Posterior vena cava (tissue), 2 donors: ENCODE measurements at regions not wholly inside any gene's neighbourhood (a gene's known extent, or its start where the extent isn't known, plus 50 kb on each side); places are given as distances from the start of the nearest gene placed in this dataset.

Source experiments
- DNase-seq: peaks from one replicate; pipeline ENCODE4 v3.0.0-alpha.2; 2020; ENCODE audit warnings: low spot score
- intact Hi-C, 2 donors: fragments of 100-400 bp; cut with DNase I; formaldehyde crosslinking; loops; one replicate each; pipeline versions ENCODE4 v1.14.1 to v1.14.2; 2022 to 2023
- donor health status: DM: yes; HTN: yes; CAD: no.
- donor health status: DM: yes; HTN: yes; CAD: no.

GRCh38 chr10:100612601-100613595, 77.2 kb downstream of the HIF1AN start:
- no peak for DNase-seq
- intact Hi-C loops: no loop called here

DNA sequence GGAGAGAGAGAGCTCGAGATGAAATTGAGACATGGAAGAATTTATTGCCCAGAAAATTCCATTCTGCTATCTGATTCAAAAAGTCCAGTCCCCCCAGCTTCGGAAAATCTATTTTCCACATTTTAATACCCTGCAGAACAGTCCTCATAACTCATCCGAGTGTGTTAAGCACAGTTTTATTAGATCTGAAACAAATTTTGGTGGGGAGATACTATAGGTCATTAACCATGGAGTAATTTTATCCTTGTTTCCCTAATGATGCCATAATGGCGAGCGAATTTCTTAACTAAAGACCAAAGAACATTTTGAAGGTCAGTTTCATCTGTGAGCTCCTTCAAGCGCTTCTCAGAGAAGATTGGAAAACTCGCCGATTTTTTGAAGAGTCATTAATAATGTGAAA, 78.1 kb downstream of the HIF1AN start:
- intact Hi-C loops: no loop called here
- DNase-seq: no peak

GRCh38 chr10:100614429-100615095, 78.8 kb downstream of the HIF1AN start:
- intact Hi-C loops: no loop called here
- DNase-seq: no peak

- intact Hi-C loops: no loop called here
- no peak for DNase-seq
Observed at GRCh38 chr10:100615241-100615640, 79.5 kb downstream of the HIF1AN start.

GRCh38 chr10:100615908-100616307, 80.2 kb downstream of the HIF1AN start:
- no peak for DNase-seq
- intact Hi-C loops: no loop called here

GRCh38 chr10:100618091-100618615, 82.4 kb downstream of the HIF1AN start:
- DNase-seq: no peak
- intact Hi-C loops: no loop called here

DNA sequence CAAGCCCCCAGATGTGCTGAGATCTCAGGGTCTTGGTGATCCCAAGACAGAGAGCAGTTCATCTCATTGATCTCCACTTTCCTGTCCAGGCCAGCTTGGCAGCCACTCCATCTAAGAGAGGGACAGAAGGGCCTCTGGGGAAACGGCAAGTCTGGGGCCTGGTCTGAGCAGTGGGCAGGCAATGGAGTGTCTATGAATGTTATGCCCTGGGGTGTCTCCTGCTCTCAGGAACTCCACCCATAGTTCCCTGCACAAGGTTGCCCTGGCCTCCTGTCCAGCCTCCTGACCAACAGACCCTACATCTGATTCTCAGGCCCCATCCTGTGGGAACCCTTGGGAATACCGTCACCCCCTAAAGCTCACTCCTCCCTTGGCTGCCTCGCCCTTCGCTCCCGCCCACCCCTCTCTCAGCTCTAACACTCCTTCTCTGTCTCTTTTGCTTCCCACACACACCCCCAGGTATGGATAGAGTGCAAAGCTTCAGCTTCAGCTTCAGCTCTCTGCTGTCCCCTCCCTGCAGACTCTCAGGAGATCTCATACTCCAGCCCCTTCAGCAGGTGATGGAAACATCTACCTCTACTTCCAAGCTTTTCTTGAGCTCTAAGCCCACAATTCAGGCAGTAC, 83.0 kb downstream of the HIF1AN start:
- intact Hi-C loops: no loop called here
- no peak for DNase-seq

DNA sequence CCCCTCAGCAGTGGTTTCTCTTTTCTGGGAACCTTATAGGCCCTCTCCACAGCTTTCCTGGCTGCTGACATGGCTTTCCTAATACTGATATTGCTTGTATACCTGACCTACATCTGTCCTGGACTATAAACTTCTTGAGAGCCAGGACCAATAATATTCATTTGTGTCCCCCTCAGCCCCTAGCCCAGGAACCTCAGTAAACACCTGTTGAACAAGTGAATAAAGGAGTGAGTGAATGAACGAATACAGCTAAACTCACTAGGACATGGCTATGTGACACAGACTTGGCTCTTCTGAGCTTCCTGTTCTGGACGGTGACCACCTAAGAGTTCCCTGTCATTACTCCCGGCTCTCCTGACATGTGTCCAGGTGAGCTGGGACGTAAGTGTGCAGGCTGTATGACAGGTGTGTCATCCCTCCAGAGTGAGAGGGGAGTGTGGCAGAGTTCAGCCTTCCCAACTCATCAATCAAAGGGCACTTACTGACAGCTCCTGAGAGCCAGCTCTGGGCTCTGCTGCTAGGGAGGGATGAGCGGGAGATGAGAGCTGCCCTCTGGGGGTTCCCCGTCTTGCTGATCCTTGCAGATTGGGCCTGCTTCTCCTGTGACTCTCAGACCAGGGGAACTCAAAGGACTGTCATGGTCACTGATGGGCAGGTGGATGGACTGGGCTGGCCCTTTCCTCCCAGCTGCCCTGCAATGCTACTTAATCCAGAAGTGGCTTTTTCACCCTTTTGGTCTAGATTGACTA, 84.5 kb downstream of the HIF1AN start:
- DNase-seq: peak; percentile 20

DNA sequence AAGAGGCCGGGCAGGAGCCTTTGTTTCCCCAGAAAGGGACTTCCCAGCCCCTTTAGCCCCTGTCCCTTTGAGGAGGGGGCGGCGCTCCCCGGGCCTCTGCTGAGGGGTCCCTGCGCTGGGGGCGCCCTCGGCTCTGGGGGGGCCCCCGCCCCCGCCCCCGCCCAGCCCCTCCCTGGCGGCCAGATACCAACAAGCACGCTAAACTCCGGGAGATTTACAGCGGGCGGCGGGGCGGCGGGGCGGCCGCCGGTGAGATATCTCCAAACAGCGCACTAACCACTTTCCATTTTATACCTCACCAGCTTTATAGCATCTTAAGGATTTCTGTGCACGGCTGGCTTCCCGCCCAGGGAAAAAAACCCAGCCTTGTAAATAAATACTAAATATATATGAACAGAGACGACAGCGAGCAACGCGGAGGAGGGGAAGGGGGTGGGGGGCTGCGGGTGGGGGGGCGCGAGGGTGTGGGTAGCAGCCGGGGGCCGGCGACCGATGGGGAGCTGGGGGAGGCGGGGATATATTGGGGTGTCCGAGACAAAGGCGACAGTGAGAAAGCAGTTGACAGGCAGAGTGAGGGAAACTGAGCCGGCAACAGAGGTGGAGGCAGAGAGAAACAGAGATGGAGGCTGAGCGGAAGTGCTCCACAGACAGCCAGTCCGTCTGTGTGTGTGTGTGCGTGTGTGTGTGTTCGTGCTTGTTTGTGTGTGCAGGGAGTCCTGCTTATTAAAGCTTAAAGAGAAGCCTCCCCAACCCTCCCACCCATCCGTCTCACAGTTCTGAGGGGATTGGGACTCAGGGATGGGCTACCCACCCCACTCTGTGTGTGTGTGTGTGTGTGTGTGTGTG, 85.8 kb downstream of the HIF1AN start:
- intact Hi-C loops: loop anchor here in 1 of 2 donors (5.0 kb wide), 1 partner anchor 236 kb away; no protein-coding TSS in a partner anchor
- peak; percentile 54 for DNase-seq

More for the DNA sequence above, 84.5 kb downstream of the HIF1AN start:
- intact Hi-C loops: loop anchor here in 1 of 2 donors (5.0 kb wide), 1 partner anchor 237 kb away; no protein-coding TSS in a partner anchor

GRCh38 chr10:100622946-100623345, 87.2 kb downstream of the HIF1AN start:
- intact Hi-C loops: loop anchor here in 1 of 2 donors (5.0 kb wide), 1 partner anchor 234 kb away; no protein-coding TSS in a partner anchor
- no peak for DNase-seq

- peak; percentile 29 for DNase-seq
- intact Hi-C loops: loop anchor here in 1 of 2 donors (5.0 kb wide), 1 partner anchor 234 kb away; no protein-coding TSS in a partner anchor
Observed at GRCh38 chr10:100623521-100624230, 87.9 kb downstream of the HIF1AN start.

GRCh38 chr10:100624298-100624697, 88.6 kb downstream of the HIF1AN start:
- DNase-seq: peak; percentile 47
- intact Hi-C loops: loop anchor here in 1 of 2 donors (5.0 kb wide), 1 partner anchor 233 kb away; no protein-coding TSS in a partner anchor

DNA sequence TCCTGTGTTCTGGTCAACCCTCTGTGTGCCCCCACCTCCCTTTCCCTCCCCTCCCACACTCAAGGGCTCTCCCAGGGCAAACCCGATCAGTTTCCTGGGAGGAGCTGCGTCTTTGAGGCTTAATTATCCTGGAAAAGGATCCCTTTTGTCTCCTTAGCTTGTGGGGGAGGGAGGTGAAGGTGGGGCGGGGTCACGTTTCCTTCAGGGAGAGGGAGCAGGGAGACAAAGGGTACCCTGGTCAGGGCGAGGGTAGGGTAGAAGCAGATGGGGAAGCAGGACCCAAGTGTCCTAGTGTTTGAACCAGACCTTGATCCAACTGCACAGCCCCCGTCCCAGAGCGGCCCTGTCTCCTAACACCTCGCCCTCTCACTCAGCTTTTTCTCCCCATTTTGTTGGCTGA, 90.1 kb downstream of the HIF1AN start:
- peak; percentile 32 for DNase-seq
- intact Hi-C loops: no loop called here

- intact Hi-C loops: no loop called here
- peak; percentile 14 for DNase-seq
Observed at GRCh38 chr10:100628061-100628460, 92.3 kb downstream of the HIF1AN start.

DNA sequence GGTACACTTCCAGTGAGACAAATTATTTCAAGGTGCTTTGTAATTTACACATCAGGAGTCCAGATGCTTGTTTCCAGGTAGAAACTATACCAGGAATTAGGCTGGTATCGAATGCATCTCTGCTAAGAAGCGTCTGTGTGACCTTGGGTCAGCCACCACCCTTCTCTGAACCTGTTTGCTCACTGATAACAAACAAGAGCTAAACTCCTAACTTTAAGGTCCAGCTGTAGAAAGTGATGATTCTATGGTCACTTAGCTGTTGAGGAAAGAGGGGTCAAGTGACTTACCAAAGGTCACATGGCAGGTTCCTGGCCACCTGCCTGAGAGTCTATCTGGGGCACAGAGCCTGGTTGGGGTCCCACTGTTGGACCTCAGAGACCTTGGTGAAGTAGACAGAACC, 95.4 kb downstream of the HIF1AN start:
- no peak for DNase-seq
- intact Hi-C loops: no loop called here

DNA sequence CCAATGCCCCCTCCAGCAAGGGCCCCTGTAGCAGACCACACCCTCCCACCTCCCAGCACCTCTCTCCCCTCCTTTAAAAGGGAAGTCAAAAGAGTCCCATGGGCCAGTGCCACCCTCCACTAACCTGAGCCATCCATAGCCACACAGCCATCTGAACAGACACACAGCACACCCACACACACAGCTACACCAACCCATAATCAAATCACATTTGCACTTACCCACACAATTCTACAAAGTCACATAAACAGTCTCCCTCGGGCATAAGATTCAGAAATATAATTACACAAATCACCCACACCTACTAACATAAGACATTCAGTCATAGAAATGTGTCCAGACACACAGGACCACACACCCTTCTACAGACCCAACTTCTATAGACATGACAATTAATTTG, 96.3 kb downstream of the HIF1AN start:
- intact Hi-C loops: no loop called here
- no peak for DNase-seq

DNA sequence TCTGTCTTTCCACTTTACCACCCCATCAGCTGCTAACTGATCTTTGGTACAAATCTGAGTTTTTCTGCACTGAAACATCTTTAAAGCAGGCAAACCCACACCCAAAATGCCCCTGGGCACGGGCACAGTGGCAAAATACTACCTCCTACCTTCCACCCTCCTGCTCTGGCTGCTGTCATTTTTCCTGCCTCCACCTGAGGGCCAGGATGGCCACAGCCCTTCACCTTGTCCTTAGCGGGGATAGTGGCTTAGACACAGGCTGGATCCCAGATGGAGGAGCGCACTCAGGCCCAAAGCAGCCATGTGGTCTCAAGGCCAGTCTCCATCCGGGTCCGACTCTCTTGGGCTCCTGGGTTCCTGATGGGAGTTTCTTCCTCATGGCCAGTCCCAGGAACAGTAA, 98.3 kb downstream of the HIF1AN start:
- intact Hi-C loops: no loop called here
- DNase-seq: no peak
